Activated CD8-positive, alpha-beta memory T cell treated with anti-CD3 and anti-CD28 coated beads, Interleukin-2, amount 50 U/mL, for 24 hours (primary cell): ENCODE measurements at regions not wholly inside any gene's neighbourhood (a gene's known extent, or its start where the extent isn't known, plus 50 kb on each side); places are given as distances from the start of the nearest gene placed in this dataset.

Source experiments
- DNase-seq: peaks from one replicate; pipeline ENCODE4 v3.0.0-alpha.2; 2020; ENCODE audit errors: extremely low read depth

GRCh38 chr9:134273647-134274046, 52.6 kb upstream of the RXRA start:
- no peak for DNase-seq

GRCh38 chr9:134275375-134275774, 50.9 kb upstream of the RXRA start:
- DNase-seq = no peak

GRCh38 chr9:134276453-134277245, 49.6 kb upstream of the RXRA start:
- no peak for DNase-seq
